GM12878 (cell line): ENCODE measurements at regions not wholly inside any gene's neighbourhood (a gene's known extent, or its start where the extent isn't known, plus 50 kb on each side); places are given as distances from the start of the nearest gene placed in this dataset.

Experiments
- ATAC-seq: fragments of 200-7000 bp; cut with Tn5 transposase; 3 replicates; pipeline ENCODE4 v1.9.1; 2020; ENCODE audit warnings: mild to moderate bottlenecking, moderate library complexity
- BruUV-seq: library from RNA; stranded (reverse); fragments of 400-500 nt; replicated peaks from 2 replicates; lab custom pipeline; 2021; lab: Mats Ljungman, UMichigan
- CTCF ChIA-PET: fragments of 300-600 bp; sonication (Branson Sonifier 250); formaldehyde crosslinking; extraction: SDS; loops from one replicate; lab custom pipeline; 2021; ENCODE audit warnings: inconsistent platforms; lab: Yijun Ruan, JAX
- POLR2A ChIA-PET: fragments of 350-600 bp; formaldehyde crosslinking; extraction: SDS; loops from one replicate; lab custom pipeline; 2021; ENCODE audit warnings: inconsistent platforms; lab: Charles Lee
- RAD21 ChIA-PET: fragments of 300-600 bp; sonication (Branson Sonifier 250); formaldehyde crosslinking; loops from one replicate; lab custom pipeline; 2023; ENCODE audit warnings: antibody characterized with exemption; ENCODE audit not compliant: unreplicated experiment; lab: Charles Lee
- SMC1A ChIA-PET: fragments of 300-600 bp; sonication (Branson Sonifier 250); formaldehyde crosslinking; loops from one replicate; lab custom pipeline; 2023; ENCODE audit not compliant: unreplicated experiment, uncharacterized antibody; lab: Charles Lee
- DNase-seq: peaks from one replicate; pipeline ENCODE4 v3.0.0-alpha.2; 2011; ENCODE audit warnings: low read depth, low spot score
- FAIRE-seq: peaks from 3 replicates; lab custom pipeline; 2011; peaks lifted over from hg19 to GRCh38; lab: Jason Lieb, UNC
- H2AFZ ChIP-seq: 2 replicates; pipeline ENCODE4 v1.6.0; 2011; ENCODE audit warnings: low read depth, low read length, control low read depth; ENCODE audit not compliant: control insufficient read depth
- H3K27ac ChIP-seq: 2 replicates; pipeline ENCODE4 v1.5.1; 2011; ENCODE audit warnings: control low read depth; ENCODE audit not compliant: control insufficient read depth, insufficient read depth
- H3K27me3 ChIP-seq, 2 experiments: replicated peaks in 1 of 2; 2 replicates each; pipeline versions ENCODE4 v1.6.0 to v1.6.1; 2011; ENCODE audit warnings: low read length in 1 of 2; ENCODE audit not compliant: control insufficient read depth in 2 of 2, insufficient read depth in 2 of 2
- H3K36me3 ChIP-seq, 2 experiments: 2 replicates each; pipeline ENCODE4 v1.5.1; 2011; ENCODE audit warnings: low read length in 1 of 2; ENCODE audit not compliant: control insufficient read depth in 2 of 2, insufficient read depth in 2 of 2
- H3K4me1 ChIP-seq: 2 replicates; pipeline ENCODE4 v1.6.1; 2011; ENCODE audit warnings: mild to moderate bottlenecking, low read length, moderate library complexity, mixed read lengths; ENCODE audit not compliant: control insufficient read depth, insufficient read depth
- H3K4me2 ChIP-seq: 2 replicates; pipeline ENCODE4 v1.6.0; 2011; ENCODE audit warnings: control low read depth; ENCODE audit not compliant: control insufficient read depth, insufficient read depth
- H3K4me3 ChIP-seq: fragments of 200-600 bp; sonication (generic); 2 replicates; pipeline ENCODE4 v1.5.1; 2016
- H3K79me2 ChIP-seq: 2 replicates; pipeline ENCODE4 v1.6.0; 2011; ENCODE audit warnings: low read length; ENCODE audit not compliant: control insufficient read depth, insufficient read depth
- H3K9ac ChIP-seq: 2 replicates; pipeline ENCODE4 v1.8.0; 2011; ENCODE audit warnings: low read length, control low read depth, mixed read lengths; ENCODE audit not compliant: control insufficient read depth, insufficient read depth
- H3K9me3 ChIP-seq: replicated peaks from 3 replicates; pipeline ENCODE4 v1.5.1; 2011; ENCODE audit warnings: mild to moderate bottlenecking, low read length; ENCODE audit not compliant: control insufficient read depth, insufficient read depth
- H4K20me1 ChIP-seq: 2 replicates; pipeline ENCODE4 v1.6.0; 2011; ENCODE audit not compliant: control insufficient read depth, insufficient read depth
- BMI1 ChIP-seq: fragments of 450-650 bp; IDR thresholded peaks from 2 replicates; pipeline ENCODE4 v1.6.1; 2016; ENCODE audit warnings: mild to moderate bottlenecking, moderate library complexity, borderline replicate concordance
- CHD4 ChIP-seq: fragments of 200-600 bp; sonication (generic); IDR thresholded peaks from 2 replicates; pipeline ENCODE4 v1.6.1; 2016; ENCODE audit warnings: mild to moderate bottlenecking
- CREM ChIP-seq: IDR thresholded peaks from 2 replicates; pipeline ENCODE4 v1.6.1; 2014; ENCODE audit warnings: antibody characterized with exemption, low read depth
- EGR1 ChIP-seq, 2 experiments: IDR thresholded peaks; 1 replicate in 1 of 2; 2 replicates in 1 of 2; pipeline ENCODE4 v1.6.1; 2011 to 2012; ENCODE audit warnings: low read depth in 2 of 2, low read length in 2 of 2, borderline replicate concordance in 1 of 2, mild to moderate bottlenecking in 1 of 2, moderate library complexity in 1 of 2
- EP300 ChIP-seq, 2 experiments: fragments of 150-350 bp in 1 of 2; IDR thresholded peaks; 2 replicates each; pipeline ENCODE4 v1.6.1; 2011 to 2012; ENCODE audit warnings: low read depth in 2 of 2, low read length in 2 of 2, borderline replicate concordance in 1 of 2, improper control_type of control experiment in 1 of 2, inconsistent platforms in 1 of 2; ENCODE audit not compliant: control insufficient read depth in 1 of 2
- FOXM1 ChIP-seq: IDR thresholded peaks from 2 replicates; pipeline ENCODE4 v1.6.1; 2012; ENCODE audit warnings: low read depth, mild to moderate bottlenecking, inconsistent platforms, low read length, moderate library complexity
- KLF5 ChIP-seq: fragments of 450-650 bp; IDR thresholded peaks from 2 replicates; pipeline ENCODE4 v1.6.1; 2014; ENCODE audit warnings: mild to moderate bottlenecking; ENCODE audit not compliant: partially characterized antibody
- LARP7 ChIP-seq: fragments of 450-650 bp; IDR thresholded peaks from 2 replicates; pipeline ENCODE4 v1.6.1; 2017; ENCODE audit warnings: mild to moderate bottlenecking
- NR2C1 ChIP-seq: fragments of 450-650 bp; IDR thresholded peaks from 2 replicates; pipeline ENCODE4 v1.6.1; 2017; ENCODE audit warnings: antibody characterized with exemption, mild to moderate bottlenecking, moderate library complexity
- RAD51 ChIP-seq: fragments of 450-650 bp; IDR thresholded peaks from 2 replicates; pipeline ENCODE4 v1.6.1; 2016; ENCODE audit warnings: moderate library complexity, mild to moderate bottlenecking, inconsistent platforms
- RFX5 ChIP-seq: IDR thresholded peaks from 2 replicates; pipeline ENCODE4 v1.6.1; 2011; ENCODE audit warnings: low read depth, low read length, improper control_type of control experiment
- RUNX3 ChIP-seq: IDR thresholded peaks from 2 replicates; pipeline ENCODE4 v1.6.1; 2012; ENCODE audit warnings: low read length, inconsistent platforms
- SIX5 ChIP-seq: IDR thresholded peaks from 2 replicates; pipeline ENCODE4 v1.6.1; 2011; ENCODE audit warnings: mild to moderate bottlenecking, low read depth, low read length, moderate library complexity; ENCODE audit not compliant: severe bottlenecking
- SRF ChIP-seq, 2 experiments: IDR thresholded peaks; 2 replicates each; pipeline ENCODE4 v1.6.1; 2011; ENCODE audit warnings: low read depth in 2 of 2, low read length in 2 of 2, mild to moderate bottlenecking in 1 of 2, moderate library complexity in 1 of 2
- STAT3 ChIP-seq: IDR thresholded peaks from 2 replicates; pipeline ENCODE4 v1.6.1; 2011; ENCODE audit warnings: low read depth, low read length, improper control_type of control experiment
- ZNF217 ChIP-seq: fragments of 450-650 bp; IDR thresholded peaks from 2 replicates; pipeline ENCODE4 v1.6.1; 2017; ENCODE audit warnings: antibody characterized with exemption, mild to moderate bottlenecking
- ZNF687 ChIP-seq: fragments of 450-650 bp; IDR thresholded peaks from 2 replicates; pipeline ENCODE4 v1.6.1; 2017; ENCODE audit warnings: mild to moderate bottlenecking, moderate library complexity
- WGBS: methylation state at CpG from one replicate; pipeline ENCODE4 v1.1.6; 2016; ENCODE audit warnings: low lambda C conversion rate; ENCODE audit not compliant: insufficient replicate concordance, insufficient coverage; ENCODE audit errors: missing lambda C conversion rate; 5-methylcytosine and 5-hydroxymethylcytosine counted together
- in situ Hi-C: fragments of 300-500 bp; cut with MboI; formaldehyde crosslinking; loops from 9 replicates; pipeline ENCODE4 v1.14.3; 2018; ENCODE audit warnings: mixed read lengths
- intact Hi-C: fragments of 100-400 bp; cut with micrococcal nuclease; formaldehyde crosslinking; loops from one replicate; pipeline ENCODE4 v1.14.2; 2022; ENCODE audit not compliant: unreplicated experiment

GRCh38 chr13:107838588-107839161 is 376.7 kb downstream of the LIG4 start:
- TF ChIP-seq LARP7 = no peak
- no peak for TF ChIP-seq ZNF217
- TF ChIP-seq NR2C1 = no peak
- TF ChIP-seq RAD51 = no peak
- TF ChIP-seq FOXM1 = no peak
- TF ChIP-seq BMI1 = no peak
- no peak for TF ChIP-seq CREM
- TF ChIP-seq RFX5 = no peak
- TF ChIP-seq RUNX3 = no peak
- TF ChIP-seq SRF (IDR thresholded peaks at IDR 0.05; ENCODE audit: low read depth in 2 of 2, low read length in 2 of 2) = no peak
- TF ChIP-seq CHD4 = no peak
- Histone ChIP-seq H3K4me3 (no peak overlapping the region), H3K4me1 (no peaks in the 10 kb centered on the region), H3K36me3 (no peaks in the 10 kb centered on the region), H2AFZ (no peak overlapping the region), H3K4me2 (no peak overlapping the region), H4K20me1 (no peaks in the 10 kb centered on the region), H3K27ac (no peak overlapping the region), H3K27me3 (no peaks in the 10 kb centered on the region), H3K9ac (no peak overlapping the region), H3K79me2 (no peaks in the 10 kb centered on the region), H3K9me3 (no peaks in the 10 kb centered on the region)
- no TSS peak for BruUV-seq
- FAIRE-seq (no peak), ATAC-seq (no peak), DNase-seq (no peak)
- intact Hi-C loops = no loop called here
- ChIA-PET RAD21 (no interaction called here), POLR2A (no interaction called here), SMC1A (no interaction called here), CTCF (no interaction called here)
- in situ Hi-C loops = no loop called here
- 40% methylated on average over 3 of the region's 3 CpGs for WGBS

- POLR2A ChIA-PET = no interaction called here
- in situ Hi-C loops = no loop called here
- CTCF ChIA-PET = no interaction called here
- H4K20me1 ChIP-seq = no peaks in the 10 kb centered on the region
- H2AFZ ChIP-seq = no peak overlapping the region
- DNase-seq (no peak), FAIRE-seq (no peak), ATAC-seq (no peak)
- no peaks in the 10 kb centered on the region for H3K4me1 ChIP-seq
- H3K27ac ChIP-seq = no peak overlapping the region
- H3K36me3 ChIP-seq = no peaks in the 10 kb centered on the region
- no peak overlapping the region for H3K4me2 ChIP-seq
- SMC1A ChIA-PET = no interaction called here
- RAD21 ChIA-PET = no interaction called here
- 40% methylated on average over 6 of the region's 6 CpGs for WGBS
- H3K9me3 ChIP-seq = no peaks in the 10 kb centered on the region
- intact Hi-C loops = no loop called here
- H3K27me3 ChIP-seq = no peaks in the 10 kb centered on the region
- H3K4me3 ChIP-seq = no peak overlapping the region
- BruUV-seq = no TSS peak
- no peaks in the 10 kb centered on the region for H3K79me2 ChIP-seq
- no peak overlapping the region for H3K9ac ChIP-seq
- no peak for TF ChIP-seq EGR1 (IDR thresholded peaks at IDR 0.05; ENCODE audit: borderline replicate concordance in 1 of 2, low read depth in 2 of 2, low read length in 2 of 2)
- TF ChIP-seq EP300 (IDR thresholded peaks at IDR 0.05; ENCODE audit: borderline replicate concordance in 1 of 2, control insufficient read depth in 1 of 2, low read depth in 2 of 2, low read length in 2 of 2) = no peak
- TF ChIP-seq KLF5 = no peak
- no peak for TF ChIP-seq ZNF687
- no peak for TF ChIP-seq STAT3
- no peak for TF ChIP-seq SIX5
Observed at GRCh38 chr13:107836685-107837084, 378.7 kb downstream of the LIG4 start.
